ENCODE measurements at regions not wholly inside any gene's neighbourhood (a gene's known extent, or its start where the extent isn't known, plus 50 kb on each side); places are given as distances from the start of the nearest gene placed in this dataset.
"Not testable (repeated sequence)": the region's sequence is repeated elsewhere in the genome, so short reads cannot be mapped to it uniquely, and the experiment has no call there.

- no peak for DNase-seq (ENCODE audit: low spot score)
Measured at GRCh38 chr6:93183531-93183972, 235.8 kb downstream of the EPHA7 start.

GRCh38 chr6:93182938-93183479 is 236.3 kb downstream of the EPHA7 start:
- no peak for DNase-seq (ENCODE audit: low spot score)

GRCh38 chr6:93177918-93178317 is 241.4 kb downstream of the EPHA7 start:
- DNase-seq (ENCODE audit: low spot score), result no peak

GRCh38 chr6:93177438-93177837 is 241.9 kb downstream of the EPHA7 start:
- no peak for DNase-seq (ENCODE audit: low spot score)

- no peak for DNase-seq (ENCODE audit: low spot score)
Measured at GRCh38 chr6:93176070-93176469, 243.3 kb downstream of the EPHA7 start.

- not testable (repeated sequence) for DNase-seq (ENCODE audit: low spot score)
Measured at GRCh38 chr6:93173573-93173972, 245.8 kb downstream of the EPHA7 start.

GRCh38 chr6:93165850-93166430 is 253.4 kb downstream of the EPHA7 start:
- DNase-seq (ENCODE audit: low spot score), result no peak

GRCh38 chr6:93164781-93165180 is 254.6 kb downstream of the EPHA7 start:
- no peak for DNase-seq (ENCODE audit: low spot score)

GRCh38 chr6:93163146-93163545 is 256.2 kb downstream of the EPHA7 start:
- no peak for DNase-seq (ENCODE audit: low spot score)

- no peak for DNase-seq (ENCODE audit: low spot score)
Measured at GRCh38 chr6:93139408-93140081, 279.8 kb downstream of the EPHA7 start.

- no peak for DNase-seq (ENCODE audit: low spot score)
Measured at GRCh38 chr6:93136111-93136510, 283.2 kb downstream of the EPHA7 start.

- DNase-seq (ENCODE audit: low spot score), result no peak
Measured at GRCh38 chr6:93124006-93124632, 295.2 kb downstream of the EPHA7 start.

GRCh38 chr6:93123585-93123984 is 295.8 kb downstream of the EPHA7 start:
- no peak for DNase-seq (ENCODE audit: low spot score)

- DNase-seq (ENCODE audit: low spot score), result no peak
Measured at GRCh38 chr6:93120154-93120742, 299.1 kb downstream of the EPHA7 start.

- DNase-seq (ENCODE audit: low spot score), result no peak
Measured at GRCh38 chr6:93105907-93106306, 313.5 kb downstream of the EPHA7 start.

GRCh38 chr6:93105017-93105416 is 314.3 kb downstream of the EPHA7 start:
- no peak for DNase-seq (ENCODE audit: low spot score)

GRCh38 chr6:93104195-93104817 is 315.1 kb downstream of the EPHA7 start:
- DNase-seq (ENCODE audit: low spot score), result no peak

- no peak for DNase-seq (ENCODE audit: low spot score)
Measured at GRCh38 chr6:93088621-93089501, 330.5 kb downstream of the EPHA7 start.

GRCh38 chr6:93087606-93088005 is 331.8 kb downstream of the EPHA7 start:
- no peak for DNase-seq (ENCODE audit: low spot score)

GRCh38 chr6:93086351-93086750 is 333.0 kb downstream of the EPHA7 start:
- no peak for DNase-seq (ENCODE audit: low spot score)
